HCT116 (cell line): ENCODE measurements at regions not wholly inside any gene's neighbourhood (a gene's known extent, or its start where the extent isn't known, plus 50 kb on each side); places are given as distances from the start of the nearest gene placed in this dataset.

ENCODE experiments used
- ATAC-seq: fragments of 200-7000 bp; cut with Tn5 transposase; 2 replicates; pipeline ENCODE4 v1.9.1; 2020; ENCODE audit warnings: mild to moderate bottlenecking, moderate library complexity
- BruUV-seq: library from RNA; stranded (reverse); fragments of 400-500 nt; replicated peaks from 2 replicates; lab custom pipeline; 2021; lab: Mats Ljungman, UMichigan
- CTCF ChIA-PET: fragments of 300-600 bp; sonication (Branson Sonifier 250); formaldehyde crosslinking; loops from one replicate; lab custom pipeline; 2021; ENCODE audit warnings: antibody characterized with exemption; lab: Charles Lee
- POLR2A ChIA-PET: fragments of 300-600, 350-600 bp; sonication (Branson Sonifier 250); formaldehyde crosslinking; loops from one replicate; lab custom pipeline; 2021; ENCODE audit warnings: antibody characterized with exemption; lab: Charles Lee
- RAD21 ChIA-PET, 2 experiments: fragments of 300-600 bp; sonication (Branson Sonifier 250); formaldehyde crosslinking; loops; one replicate each; lab custom pipeline; 2023; ENCODE audit warnings: low total read pairs in 2 of 2; ENCODE audit not compliant: uncharacterized antibody in 2 of 2, unreplicated experiment in 2 of 2, low non-redundant PET in 1 of 2; lab: Charles Lee
- DNase-seq: peaks from one replicate; pipeline ENCODE4 v3.0.0-alpha.2; 2010; ENCODE audit warnings: low read depth, low spot score
- H2AFZ ChIP-seq: fragments of 200-600 bp; shearing (Covaris generic), sonication (generic); 2 replicates; pipeline ENCODE4 v1.6.1; 2017; ENCODE audit warnings: low read depth, mixed run types, mixed read lengths, antibody characterized with exemption, low read length; ENCODE audit not compliant: poor library complexity, severe bottlenecking
- H3K27ac ChIP-seq: 2 replicates; pipeline ENCODE4 v1.5.1; 2012; ENCODE audit warnings: low read depth, low read length
- H3K27me3 ChIP-seq: fragments of 200-600 bp; sonication (generic); 2 replicates; pipeline ENCODE4 v1.6.1; 2016; ENCODE audit warnings: mixed run types, low read length, mixed read lengths; ENCODE audit not compliant: insufficient read depth
- H3K36me3 ChIP-seq, 2 experiments: fragments of 200-500 bp in 1 of 2; fragments of 200-600 bp in 1 of 2; sonication (Bioruptor generic) in 1 of 2; sonication (generic) in 1 of 2; 2 replicates each; pipeline versions ENCODE4 v1.5.1 to v1.6.1; 2014 to 2016; ENCODE audit warnings: low read length in 2 of 2, inconsistent platforms in 1 of 2, mixed read lengths in 1 of 2, mixed run types in 1 of 2; ENCODE audit not compliant: insufficient read depth in 2 of 2, control insufficient read depth in 1 of 2
- H3K4me1 ChIP-seq, 2 experiments: fragments of 200-600 bp in 1 of 2; sonication (generic) in 1 of 2; 2 replicates each; pipeline versions ENCODE4 v1.5.1 to v1.6.1; 2012 to 2017; ENCODE audit warnings: low read length in 2 of 2, inconsistent platforms in 1 of 2, mild to moderate bottlenecking in 1 of 2, mixed read lengths in 1 of 2, mixed run types in 1 of 2, moderate library complexity in 1 of 2; ENCODE audit not compliant: insufficient read depth in 2 of 2, control insufficient read depth in 1 of 2
- H3K4me2 ChIP-seq: fragments of 200-600 bp; sonication (generic); 2 replicates; pipeline ENCODE4 v1.6.1; 2017; ENCODE audit warnings: mixed run types, low read length, mixed read lengths
- H3K4me3 ChIP-seq, 2 experiments: fragments of 200-600 bp in 1 of 2; sonication (generic) in 1 of 2; replicated peaks in 1 of 2; 2 replicates each; pipeline ENCODE4 v1.5.1; 2011 to 2016; ENCODE audit warnings: low read length in 2 of 2, control low read depth in 1 of 2, low read depth in 1 of 2, mild to moderate bottlenecking in 1 of 2, mixed read lengths in 1 of 2, mixed run types in 1 of 2
- H3K79me2 ChIP-seq: fragments of 200-600 bp; sonication (generic); 2 replicates; pipeline ENCODE4 v1.6.1; 2017; ENCODE audit warnings: mild to moderate bottlenecking, mixed run types, low read length, moderate library complexity, mixed read lengths; ENCODE audit not compliant: insufficient read depth
- H3K9ac ChIP-seq: fragments of 200-600 bp; sonication (generic); 2 replicates; pipeline ENCODE4 v1.6.1; 2016; ENCODE audit warnings: low read length, mixed read lengths
- H3K9me2 ChIP-seq: fragments of 200-600 bp; sonication (generic), shearing (Covaris generic); 2 replicates; pipeline ENCODE4 v1.6.1; 2017; ENCODE audit warnings: mixed run types, mild to moderate bottlenecking, moderate library complexity; ENCODE audit not compliant: insufficient read depth
- H3K9me3 ChIP-seq, 2 experiments: fragments of 200-500 bp in 1 of 2; fragments of 200-600 bp in 1 of 2; sonication (Bioruptor generic) in 1 of 2; sonication (generic) in 1 of 2; 2 replicates each; pipeline ENCODE4 v1.6.1; 2014 to 2017; ENCODE audit warnings: low read length in 2 of 2, mixed read lengths in 2 of 2, inconsistent platforms in 1 of 2, low read depth in 1 of 2, mild to moderate bottlenecking in 1 of 2, mixed run types in 1 of 2, moderate library complexity in 1 of 2; ENCODE audit not compliant: control insufficient read depth in 1 of 2, insufficient read depth in 1 of 2
- H4K20me1 ChIP-seq: fragments of 200-600 bp; sonication (generic), shearing (Covaris generic); 2 replicates; pipeline ENCODE4 v1.6.1; 2017; ENCODE audit warnings: mixed run types, mild to moderate bottlenecking, moderate library complexity; ENCODE audit not compliant: insufficient read depth
- ATF3 ChIP-seq: IDR thresholded peaks from 2 replicates; pipeline ENCODE4 v1.6.1; 2012
- CBX3 ChIP-seq: IDR thresholded peaks from 2 replicates; pipeline ENCODE4 v1.6.1; 2012; ENCODE audit warnings: low read depth
- CEBPB ChIP-seq: IDR thresholded peaks from 2 replicates; pipeline ENCODE4 v1.6.1; 2012; ENCODE audit warnings: low read depth
- CTCF ChIP-seq, 3 experiments: fragments of 200-600 bp in 1 of 3; sonication (generic) in 1 of 3; IDR thresholded peaks in 2 of 3; conservative IDR thresholded peaks in 1 of 3; 2 replicates each; pipeline ENCODE4 v1.5.1; 2012 to 2017; ENCODE audit warnings: low read depth in 2 of 3, low read length in 2 of 3, antibody characterized with exemption in 1 of 3, borderline replicate concordance in 1 of 3, control low read depth in 1 of 3, mild to moderate bottlenecking in 1 of 3, mixed read lengths in 1 of 3, mixed run types in 1 of 3, moderate library complexity in 1 of 3; ENCODE audit not compliant: insufficient read depth in 1 of 3
- EGR1 ChIP-seq: IDR thresholded peaks from 2 replicates; pipeline ENCODE4 v1.6.1; 2012; ENCODE audit warnings: low read depth
- EZH2 ChIP-seq: fragments of 200-600 bp; sonication (generic); IDR thresholded peaks from 2 replicates; pipeline ENCODE4 v1.6.1; 2017; ENCODE audit warnings: antibody characterized with exemption, mixed run types
- EZH2phosphoT487 ChIP-seq: fragments of 200-600 bp; IDR thresholded peaks from 2 replicates; pipeline ENCODE4 v1.6.1; 2018; ENCODE audit warnings: antibody characterized with exemption, borderline replicate concordance
- JUND ChIP-seq: IDR thresholded peaks from 2 replicates; pipeline ENCODE4 v1.6.1; 2012
- MAX ChIP-seq: IDR thresholded peaks from 2 replicates; pipeline ENCODE4 v1.6.1; 2012
- POLR2AphosphoS5 ChIP-seq: IDR thresholded peaks from 2 replicates; pipeline ENCODE4 v1.6.1; 2011; ENCODE audit warnings: mild to moderate bottlenecking, low read depth, low read length, moderate library complexity
- RAD21 ChIP-seq: IDR thresholded peaks from 2 replicates; pipeline ENCODE4 v1.6.1; 2012; ENCODE audit warnings: low read depth, mild to moderate bottlenecking
- REST ChIP-seq: IDR thresholded peaks from 2 replicates; pipeline ENCODE4 v1.6.1; 2012; ENCODE audit warnings: low read depth
- SIN3A ChIP-seq: IDR thresholded peaks from 2 replicates; pipeline ENCODE4 v1.6.1; 2012; ENCODE audit warnings: low read depth
- SP1 ChIP-seq: IDR thresholded peaks from 2 replicates; pipeline ENCODE4 v1.6.1; 2012; ENCODE audit warnings: low read depth
- SRF ChIP-seq: IDR thresholded peaks from 2 replicates; pipeline ENCODE4 v1.6.1; 2012; ENCODE audit warnings: low read depth
- TCF7L2 ChIP-seq: IDR thresholded peaks from 2 replicates; pipeline ENCODE4 v1.7.0; 2011; ENCODE audit warnings: borderline replicate concordance, inconsistent platforms; ENCODE audit not compliant: insufficient read depth, insufficient read length; ENCODE audit errors: extremely low read depth
- YY1 ChIP-seq: IDR thresholded peaks from 2 replicates; pipeline ENCODE4 v1.6.1; 2011; ENCODE audit warnings: low read length, low read depth, moderate library complexity, mild to moderate bottlenecking; ENCODE audit not compliant: insufficient replicate concordance; ENCODE audit errors: extremely low read depth
- ZBTB33 ChIP-seq: IDR thresholded peaks from 2 replicates; pipeline ENCODE4 v1.6.1; 2011; ENCODE audit warnings: mild to moderate bottlenecking, low read length, moderate library complexity; ENCODE audit not compliant: insufficient replicate concordance; ENCODE audit errors: extremely low read depth
- ZNF274 ChIP-seq: fragments of 200-500 bp; sonication (Bioruptor generic); IDR thresholded peaks from 2 replicates; pipeline ENCODE4 v1.6.1; 2014; ENCODE audit warnings: mild to moderate bottlenecking, low read depth, low read length, inconsistent platforms
- intact Hi-C: fragments of 100-400 bp; cut with micrococcal nuclease; formaldehyde crosslinking; loops from 2 replicates; pipeline ENCODE4 v1.10.0; 2022

GRCh38 chr18:29681578-29681977, 1361.0 kb downstream of the DSC3 start:
- intact Hi-C loops: no loop called here
- no peak for TF ChIP-seq RAD21
- TF ChIP-seq CEBPB: no peak
- no peak for TF ChIP-seq SRF
- TF ChIP-seq MAX: no peak
- TF ChIP-seq ZBTB33: no peak
- no peak for TF ChIP-seq ATF3
- no peak for TF ChIP-seq SIN3A
- TF ChIP-seq ZNF274: no peak
- no peak for TF ChIP-seq CBX3
- TF ChIP-seq EGR1: no peak
- no peak for TF ChIP-seq YY1
- TF ChIP-seq EZH2phosphoT487: no peak
- TF ChIP-seq SP1: no peak
- TF ChIP-seq CTCF (IDR thresholded peaks at IDR 0.05 in 2 of 3, conservative IDR thresholded peaks at IDR 0.05 in 1 of 3; ENCODE audit: borderline replicate concordance in 1 of 3, insufficient read depth in 1 of 3, low read depth in 2 of 3, low read length in 2 of 3): no peak
- no peak for TF ChIP-seq JUND
- TF ChIP-seq REST: no peak
- no peak for TF ChIP-seq TCF7L2
- TF ChIP-seq POLR2AphosphoS5: no peak
- no peak for TF ChIP-seq EZH2
- Histone ChIP-seq H3K9me3 (peaks cover 0 to 6% of the 10 kb centered on the region in 2 experiments; a peak in 1 of 4 replicates), H3K9me2 (no peaks in the 10 kb centered on the region), H3K4me2 (no peak overlapping the region), H3K9ac (no peak overlapping the region), H2AFZ (no peak overlapping the region), H3K27me3 (no peaks in the 10 kb centered on the region), H3K4me1 (no peaks in the 10 kb centered on the region), H3K36me3 (no peaks in the 10 kb centered on the region), H3K27ac (no peak overlapping the region), H3K4me3 (no peak overlapping the region), H3K79me2 (no peaks in the 10 kb centered on the region), H4K20me1 (no peaks in the 10 kb centered on the region)
- ChIA-PET CTCF (no interaction called here), RAD21 (no interaction called here), POLR2A (no interaction called here)
- BruUV-seq: no TSS peak
- no peak for ATAC-seq
- no peak for DNase-seq
